Mesenteric fat pad (tissue), 1 donor: ENCODE measurements at regions not wholly inside any gene's neighbourhood (a gene's known extent, or its start where the extent isn't known, plus 50 kb on each side); places are given as distances from the start of the nearest gene placed in this dataset.

Experiments used
- DNase-seq: peaks from one replicate; pipeline ENCODE4 v3.0.0-alpha.2; 2020; ENCODE audit warnings: low spot score
- donor health status: DM: yes; HTN: yes; CAD: no.

GRCh38 chr4:128337863-128338262 is 50.2 kb upstream of the PGRMC2 start:
- DNase-seq: no peak
